GM23338 (cell line): ENCODE measurements at regions not wholly inside any gene's neighbourhood (a gene's known extent, or its start where the extent isn't known, plus 50 kb on each side); places are given as distances from the start of the nearest gene placed in this dataset.

Experiments used
- ATAC-seq: fragments of 200-7000 bp; cut with Tn5 transposase; 3 replicates; pipeline ENCODE4 v1.9.1; 2020
- DNase-seq: peaks from one replicate; pipeline ENCODE4 v3.0.0-alpha.2; 2015; ENCODE audit warnings: low spot score
- H2AFZ ChIP-seq: fragments of 200-600 bp; sonication (generic); 2 replicates; pipeline ENCODE4 v1.8.0; 2016; ENCODE audit warnings: antibody characterized with exemption, mild to moderate bottlenecking, moderate library complexity
- H3F3A ChIP-seq: fragments of 200-600 bp; sonication (generic); replicated peaks from 2 replicates; pipeline ENCODE4 v1.8.0; 2017; ENCODE audit warnings: antibody characterized with exemption, mixed run types, low read depth
- H3K27ac ChIP-seq: fragments of 200-600 bp; sonication (generic); 2 replicates; pipeline ENCODE4 v1.6.1; 2016; ENCODE audit warnings: low read depth
- H3K27me3 ChIP-seq: fragments of 200-600 bp; sonication (generic); 2 replicates; pipeline ENCODE4 v1.8.0; 2016; ENCODE audit warnings: mild to moderate bottlenecking, mixed run types, moderate library complexity; ENCODE audit not compliant: insufficient read depth
- H3K36me3 ChIP-seq: fragments of 200-600 bp; sonication (generic); 2 replicates; pipeline ENCODE4 v1.8.0; 2016; ENCODE audit warnings: mild to moderate bottlenecking; ENCODE audit not compliant: insufficient read depth
- H3K4me1 ChIP-seq: fragments of 200-600 bp; sonication (generic); 2 replicates; pipeline ENCODE4 v1.8.0; 2016; ENCODE audit warnings: mild to moderate bottlenecking, moderate library complexity; ENCODE audit not compliant: insufficient read depth
- H3K4me2 ChIP-seq: fragments of 200-600 bp; sonication (generic); 2 replicates; pipeline ENCODE4 v1.7.1; 2017; ENCODE audit warnings: mixed run types
- H3K4me3 ChIP-seq: fragments of 200-600 bp; sonication (generic); 2 replicates; pipeline ENCODE4 v1.6.1; 2016; ENCODE audit warnings: mixed run types
- H3K79me2 ChIP-seq: fragments of 200-600 bp; sonication (generic); replicated peaks from 2 replicates; pipeline ENCODE4 v1.8.0; 2017; ENCODE audit warnings: mild to moderate bottlenecking; ENCODE audit not compliant: insufficient read depth
- H3K9me2 ChIP-seq: fragments of 200-600 bp; sonication (generic); 2 replicates; pipeline ENCODE4 v1.8.0; 2017; ENCODE audit not compliant: insufficient read depth
- H4K20me1 ChIP-seq: fragments of 200-600 bp; sonication (generic); replicated peaks from 2 replicates; pipeline ENCODE4 v1.8.0; 2017; ENCODE audit warnings: mild to moderate bottlenecking; ENCODE audit not compliant: insufficient read depth
- H3K27ac Mint-ChIP-seq: 2 replicates; pipeline ENCODE4 v1.8.0; 2020; ENCODE audit warnings: inconsistent platforms, mild to moderate bottlenecking, moderate library complexity, mixed read lengths
- H3K27me3 Mint-ChIP-seq: 3 replicates; pipeline ENCODE4 v1.8.0; 2022; ENCODE audit warnings: low read depth, mild to moderate bottlenecking, moderate library complexity, mixed read lengths, inconsistent platforms; ENCODE audit not compliant: insufficient read depth, poor library complexity
- H3K36me3 Mint-ChIP-seq: 3 replicates; pipeline ENCODE4 v1.8.0; 2021; ENCODE audit warnings: low read depth, mild to moderate bottlenecking, inconsistent platforms, moderate library complexity, mixed read lengths
- H3K4me1 Mint-ChIP-seq: 3 replicates; pipeline ENCODE4 v1.8.0; 2020; ENCODE audit warnings: mild to moderate bottlenecking, inconsistent platforms, mixed read lengths
- H3K4me3 Mint-ChIP-seq: 3 replicates; pipeline ENCODE4 v1.8.0; 2021; ENCODE audit warnings: moderate library complexity, mild to moderate bottlenecking, inconsistent platforms, mixed read lengths
- H3K9me3 Mint-ChIP-seq: 3 replicates; pipeline ENCODE4 v1.8.0; 2020; ENCODE audit warnings: moderate library complexity, mild to moderate bottlenecking, inconsistent platforms, mixed read lengths
- CREB1 ChIP-seq: fragments of 250-450 bp; sonication (Bioruptor Pico); IDR thresholded peaks from 2 replicates; pipeline ENCODE4 v1.5.0; 2020; ENCODE audit warnings: low read depth, mild to moderate bottlenecking, moderate library complexity
- CTCF ChIP-seq, 2 experiments: fragments of 200-600 bp in 1 of 2; sonication (generic) in 1 of 2; conservative IDR thresholded peaks; 2 replicates each; pipeline versions ENCODE4 v1.5.1 to v1.6.1; 2016 to 2017; ENCODE audit warnings: antibody characterized with exemption in 2 of 2, low read depth in 2 of 2, mild to moderate bottlenecking in 2 of 2, moderate library complexity in 1 of 2
- ETS1 ChIP-seq: IDR thresholded peaks from 2 replicates; pipeline ENCODE4 v1.6.1; 2016; ENCODE audit warnings: antibody characterized with exemption
- EZH2 ChIP-seq: fragments of 200-600 bp; sonication (generic); IDR thresholded peaks from one replicate; pipeline ENCODE4 v1.8.0; 2017; ENCODE audit warnings: antibody characterized with exemption, mild to moderate bottlenecking, low read depth; ENCODE audit not compliant: unreplicated experiment
- EZH2phosphoT487 ChIP-seq: fragments of 200-600 bp; sonication (generic); IDR thresholded peaks from one replicate; pipeline ENCODE4 v1.8.1; 2018; ENCODE audit warnings: antibody characterized with exemption; ENCODE audit not compliant: unreplicated experiment
- JUNB ChIP-seq: IDR thresholded peaks from one replicate; pipeline ENCODE4 v1.6.1; 2016; ENCODE audit warnings: antibody characterized with exemption; ENCODE audit not compliant: unreplicated experiment
- NANOG ChIP-seq: IDR thresholded peaks from 2 replicates; pipeline ENCODE4 v1.6.1; 2016; ENCODE audit warnings: antibody characterized with exemption, borderline replicate concordance
- POLR2AphosphoS5 ChIP-seq: IDR thresholded peaks from 2 replicates; pipeline ENCODE4 v1.6.1; 2016; ENCODE audit warnings: antibody characterized with exemption, low read depth
- REST ChIP-seq: IDR thresholded peaks from one replicate; pipeline ENCODE4 v1.6.1; 2018; ENCODE audit warnings: antibody characterized with exemption; ENCODE audit not compliant: unreplicated experiment
- STAT1 ChIP-seq: IDR thresholded peaks from one replicate; pipeline ENCODE4 v1.6.1; 2016; ENCODE audit warnings: antibody characterized with exemption; ENCODE audit not compliant: unreplicated experiment
- ZNF114 ChIP-seq: fragments of 250-450 bp; sonication (Bioruptor Pico); IDR thresholded peaks from 2 replicates; pipeline ENCODE4 v1.5.0; 2020; ENCODE audit warnings: mild to moderate bottlenecking, moderate library complexity
- ZNF331 ChIP-seq: fragments of 250-450 bp; sonication (Bioruptor Pico); IDR thresholded peaks from 2 replicates; pipeline ENCODE4 v1.5.0; 2020; ENCODE audit warnings: low read depth, mild to moderate bottlenecking, moderate library complexity
- ZNF462 ChIP-seq: fragments of 250-450 bp; sonication (Bioruptor Pico); IDR thresholded peaks from 2 replicates; pipeline ENCODE4 v1.5.0; 2020; ENCODE audit warnings: mild to moderate bottlenecking, moderate library complexity

GRCh38 chr5:103896593-103896992, 334.0 kb upstream of the NUDT12 start:
- no peaks in the 10 kb centered on the region for H3K27me3 Mint-ChIP-seq
- Histone ChIP-seq H3K79me2 (no peaks in the 10 kb centered on the region), H3K27ac (no peak overlapping the region), H3K9me2 (peaks cover 12% of the 10 kb centered on the region; the same call in 1 of the 2 replicates), H3K4me2 (no peak overlapping the region), H4K20me1 (no peaks in the 10 kb centered on the region), H3K36me3 (no peaks in the 10 kb centered on the region), H3F3A (no peaks in the 10 kb centered on the region), H3K4me3 (no peak overlapping the region), H3K4me1 (no peaks in the 10 kb centered on the region), H3K27me3 (no peaks in the 10 kb centered on the region), H2AFZ (no peak overlapping the region)
- DNase-seq (no peak), ATAC-seq (no peak)
- H3K4me3 Mint-ChIP-seq = no peak overlapping the region
- no peak overlapping the region for H3K27ac Mint-ChIP-seq
- H3K9me3 Mint-ChIP-seq = peaks cover 8% of the 10 kb centered on the region; the same call in 1 of the 3 replicates
- peaks cover 3% of the 10 kb centered on the region; the same call in 1 of the 3 replicates for H3K36me3 Mint-ChIP-seq
- H3K4me1 Mint-ChIP-seq = peaks cover 5% of the 10 kb centered on the region; the same call in 2 of the 3 replicates
- TF ChIP-seq ZNF462 (CRISPR knock-in tag) (no peak), EZH2phosphoT487 (no peak), NANOG (no peak), ETS1 (no peak), EZH2 (no peak), CTCF (conservative IDR thresholded peaks at IDR 0.05; ENCODE audit: low read depth in 2 of 2) (no peak), ZNF114 (CRISPR knock-in tag) (no peak), CREB1 (CRISPR knock-in tag) (no peak), ZNF331 (CRISPR knock-in tag) (no peak), JUNB (no peak), REST (no peak), STAT1 (no peak), POLR2AphosphoS5 (no peak)
